ENCODE measurements at regions not wholly inside any gene's neighbourhood (a gene's known extent, or its start where the extent isn't known, plus 50 kb on each side); places are given as distances from the start of the nearest gene placed in this dataset.

DNA sequence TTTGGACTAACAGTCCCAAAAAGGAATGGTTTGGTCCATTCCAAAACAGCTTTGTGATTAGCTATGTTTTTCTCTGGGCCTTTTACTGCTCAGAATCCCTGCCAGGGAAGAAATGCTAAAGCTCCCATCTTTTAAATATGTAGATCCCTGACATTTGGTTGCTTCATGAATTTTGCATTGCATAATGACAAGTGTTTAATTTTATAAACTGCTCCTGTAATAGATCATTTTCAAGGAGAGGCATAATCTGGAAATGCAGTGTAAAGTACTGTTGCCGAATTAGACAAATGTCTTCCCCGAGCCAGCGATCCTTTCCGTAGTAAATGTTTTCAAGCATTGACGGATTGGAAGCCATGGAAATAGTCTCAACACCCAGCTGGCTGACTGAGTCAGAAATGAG, 291.3 kb upstream of the PRKD1 start:
- no peak for TF ChIP-seq EZH2 (IDR thresholded peaks at IDR 0.05; ENCODE audit: borderline replicate concordance, low read depth, low read length, poor library complexity, severe bottlenecking)
- no peak for TF ChIP-seq CTCF (conservative IDR thresholded peaks at IDR 0.05; ENCODE audit: low read depth, low read length)
